HG03558 (cell line): ENCODE measurements at regions not wholly inside any gene's neighbourhood (a gene's known extent, or its start where the extent isn't known, plus 50 kb on each side); places are given as distances from the start of the nearest gene placed in this dataset.
A peak's percentile ranks its signal among the peaks of the same experiment; 100 is the strongest.
"Not testable (repeated sequence)": the region's sequence is repeated elsewhere in the genome, so short reads cannot be mapped to it uniquely, and the experiment has no call there.

ENCODE experiments used
- ATAC-seq: cut with Tn5 transposase; IDR thresholded peaks from one replicate; pipeline ENCODE4 v1.9.1; 2021; ENCODE audit warnings: moderate number of reproducible peaks; ENCODE audit not compliant: unreplicated experiment; ENCODE audit errors: extremely low read depth

- no peak for ATAC-seq
These were observed 84.7 kb downstream of the URB2 start for GRCh38 chr1:229710746-229711145.

- no peak for ATAC-seq
These were observed 88.3 kb downstream of the URB2 start for GRCh38 chr1:229714306-229714705.

GRCh38 chr1:229714964-229715603, 89.0 kb downstream of the URB2 start:
- peak; percentile 46 for ATAC-seq

GRCh38 chr1:229716069-229716468, 90.0 kb downstream of the URB2 start:
- no peak for ATAC-seq

- no peak for ATAC-seq
These were observed 90.7 kb downstream of the URB2 start for GRCh38 chr1:229716704-229717103.

- no peak for ATAC-seq
These were observed 91.9 kb downstream of the URB2 start for GRCh38 chr1:229717786-229718576.

- no peak for ATAC-seq
These were observed 100.0 kb downstream of the URB2 start for GRCh38 chr1:229726061-229726460.

- ATAC-seq, result no peak
These were observed 103.9 kb downstream of the URB2 start for GRCh38 chr1:229729916-229730315.

GRCh38 chr1:229730573-229730972, 104.5 kb downstream of the URB2 start:
- no peak for ATAC-seq

- ATAC-seq, result no peak
These were observed 106.0 kb downstream of the URB2 start for GRCh38 chr1:229732061-229732460.

GRCh38 chr1:229736376-229736775, 110.3 kb downstream of the URB2 start:
- no peak for ATAC-seq

GRCh38 chr1:229742614-229743013, 116.6 kb downstream of the URB2 start:
- ATAC-seq, result not testable (repeated sequence)

- ATAC-seq, result no peak
These were observed 123.9 kb downstream of the URB2 start for GRCh38 chr1:229749992-229750391.

- no peak for ATAC-seq
These were observed 125.6 kb downstream of the URB2 start for GRCh38 chr1:229751610-229752009.

GRCh38 chr1:229752679-229753078, 126.6 kb downstream of the URB2 start:
- ATAC-seq, result no peak

GRCh38 chr1:229753764-229754551, 127.9 kb downstream of the URB2 start:
- no peak for ATAC-seq

- ATAC-seq, result no peak
These were observed 130.6 kb downstream of the URB2 start for GRCh38 chr1:229756666-229757065.

- no peak for ATAC-seq
These were observed 131.2 kb downstream of the URB2 start for GRCh38 chr1:229757226-229757625.

GRCh38 chr1:229758101-229759036, 132.3 kb downstream of the URB2 start:
- no peak for ATAC-seq

- ATAC-seq, result no peak
These were observed 133.0 kb downstream of the URB2 start for GRCh38 chr1:229759037-229759435.
